Liver (tissue), 8 donors: ENCODE measurements at regions not wholly inside any gene's neighbourhood (a gene's known extent, or its start where the extent isn't known, plus 50 kb on each side); places are given as distances from the start of the nearest gene placed in this dataset.

Experiments
- DNase-seq: peaks from one replicate; pipeline ENCODE4 v3.0.0-alpha.2; 2017; ENCODE audit warnings: low spot score
- H3K27ac ChIP-seq, 2 donors: one replicate each; pipeline ENCODE4 v1.7.0; 2013; ENCODE audit warnings: inconsistent platforms in 2 of 2, low read length in 2 of 2, control low read depth in 1 of 2, low read depth in 1 of 2, mild to moderate bottlenecking in 1 of 2
- H3K27me3 ChIP-seq, 4 donors: one replicate each; pipeline versions ENCODE4 v1.6.1 to v1.7.0; 2013; ENCODE audit warnings: low read length in 3 of 4, inconsistent platforms in 1 of 4, mild to moderate bottlenecking in 1 of 4, moderate library complexity in 1 of 4; ENCODE audit not compliant: control insufficient read depth in 4 of 4, insufficient read depth in 4 of 4
- H3K36me3 ChIP-seq, 4 donors: one replicate each; pipeline versions ENCODE4 v1.6.1 to v1.7.0; 2013; ENCODE audit warnings: low read length in 3 of 4, mild to moderate bottlenecking in 3 of 4, low read depth in 1 of 4, moderate library complexity in 1 of 4; ENCODE audit not compliant: control insufficient read depth in 4 of 4, insufficient read depth in 3 of 4
- H3K4me1 ChIP-seq, 4 donors: one replicate each; pipeline versions ENCODE4 v1.6.1 to v1.7.0; 2013; ENCODE audit warnings: low read length in 3 of 4, mild to moderate bottlenecking in 3 of 4, moderate library complexity in 1 of 4; ENCODE audit not compliant: control insufficient read depth in 4 of 4, insufficient read depth in 4 of 4
- H3K4me3 ChIP-seq, 3 donors: one replicate each; pipeline versions ENCODE4 v1.6.1 to v1.7.0; 2013; ENCODE audit warnings: low read length in 3 of 3, control low read depth in 1 of 3, low read depth in 1 of 3, mild to moderate bottlenecking in 1 of 3
- H3K9ac ChIP-seq, 2 donors: one replicate each; pipeline ENCODE4 v1.7.0; 2013; ENCODE audit warnings: low read length in 2 of 2, mild to moderate bottlenecking in 2 of 2, moderate library complexity in 2 of 2, control low read depth in 1 of 2, low read depth in 1 of 2
- H3K9me3 ChIP-seq, 4 donors: one replicate each; pipeline versions ENCODE4 v1.6.1 to v1.7.0; 2013; ENCODE audit warnings: low read length in 3 of 4; ENCODE audit not compliant: control insufficient read depth in 4 of 4
- FOXA1 ChIP-seq: IDR thresholded peaks from 2 replicates; pipeline ENCODE4 v1.6.1; 2016; ENCODE audit warnings: antibody characterized with exemption
- FOXA2 ChIP-seq: IDR thresholded peaks from 2 replicates; pipeline ENCODE4 v1.6.1; 2016; ENCODE audit warnings: antibody characterized with exemption
- GABPA ChIP-seq, 2 donors: IDR thresholded peaks in 1 of 2; conservative IDR thresholded peaks in 1 of 2; 2 replicates each; pipeline ENCODE4 v1.6.1; 2016; ENCODE audit warnings: antibody characterized with exemption in 2 of 2, mild to moderate bottlenecking in 1 of 2, moderate library complexity in 1 of 2
- HNF4A ChIP-seq, 2 donors: conservative IDR thresholded peaks; 2 replicates each; pipeline ENCODE4 v1.6.1; 2016; ENCODE audit warnings: antibody characterized with exemption in 2 of 2, mild to moderate bottlenecking in 2 of 2
- HNF4G ChIP-seq: IDR thresholded peaks from 2 replicates; pipeline ENCODE4 v1.6.1; 2016; ENCODE audit warnings: antibody characterized with exemption
- JUND ChIP-seq, 2 donors: IDR thresholded peaks; 2 replicates each; pipeline ENCODE4 v1.6.1; 2016; ENCODE audit warnings: antibody characterized with exemption in 2 of 2
- NR2F2 ChIP-seq: IDR thresholded peaks from 2 replicates; pipeline ENCODE4 v1.6.1; 2016; ENCODE audit warnings: antibody characterized with exemption
- RAD21 ChIP-seq, 2 donors: IDR thresholded peaks; 2 replicates each; pipeline ENCODE4 v1.6.1; 2016; ENCODE audit warnings: antibody characterized with exemption in 2 of 2, mild to moderate bottlenecking in 2 of 2
- RXRA ChIP-seq, 2 donors: IDR thresholded peaks; 2 replicates each; pipeline ENCODE4 v1.6.1; 2017 to 2018; ENCODE audit warnings: antibody characterized with exemption in 2 of 2, mild to moderate bottlenecking in 1 of 2
- SP1 ChIP-seq: IDR thresholded peaks from 2 replicates; pipeline ENCODE4 v1.6.1; 2018; ENCODE audit warnings: antibody characterized with exemption, mild to moderate bottlenecking
- TAF1 ChIP-seq: conservative IDR thresholded peaks from 2 replicates; pipeline ENCODE4 v1.6.1; 2016; ENCODE audit warnings: antibody characterized with exemption, mild to moderate bottlenecking
- YY1 ChIP-seq: IDR thresholded peaks from 2 replicates; pipeline ENCODE4 v1.6.1; 2016; ENCODE audit warnings: antibody characterized with exemption, mild to moderate bottlenecking
- WGBS: extraction: QIAGEN DNeasy Blood & Tissue Kit; methylation state at CpG from one replicate; pipeline ENCODE4 v1.1.7; 2013; 5-methylcytosine and 5-hydroxymethylcytosine counted together
- TF ChIP-seq, protein P1 (sequence below): IDR thresholded peaks from 2 replicates; pipeline ENCODE4 v1.6.1; 2016; ENCODE audit warnings: antibody characterized with exemption
- TF ChIP-seq, protein P2 (sequence below): IDR thresholded peaks from 2 replicates; pipeline ENCODE4 v1.6.1; 2016; ENCODE audit warnings: antibody characterized with exemption
- TF ChIP-seq, protein P3 (sequence below): IDR thresholded peaks from 2 replicates; pipeline ENCODE4 v1.6.1; 2016; ENCODE audit warnings: antibody characterized with exemption
- TF ChIP-seq, protein P4 (sequence below): fragments of 150-350 bp; IDR thresholded peaks from 2 replicates; pipeline ENCODE4 v1.5.1; 2017; ENCODE audit warnings: improper control_type of control experiment, low read depth, low read length; ENCODE audit not compliant: missing input control
- TF ChIP-seq, protein P5 (sequence below): IDR thresholded peaks from 2 replicates; pipeline ENCODE4 v1.6.1; 2016; ENCODE audit warnings: antibody characterized with exemption, mild to moderate bottlenecking
- donor health status: healthy.
- donor health status: healthy.
- donor health status: healthy.
- donor health status: healthy.
- donor health status: healthy.

DNA sequence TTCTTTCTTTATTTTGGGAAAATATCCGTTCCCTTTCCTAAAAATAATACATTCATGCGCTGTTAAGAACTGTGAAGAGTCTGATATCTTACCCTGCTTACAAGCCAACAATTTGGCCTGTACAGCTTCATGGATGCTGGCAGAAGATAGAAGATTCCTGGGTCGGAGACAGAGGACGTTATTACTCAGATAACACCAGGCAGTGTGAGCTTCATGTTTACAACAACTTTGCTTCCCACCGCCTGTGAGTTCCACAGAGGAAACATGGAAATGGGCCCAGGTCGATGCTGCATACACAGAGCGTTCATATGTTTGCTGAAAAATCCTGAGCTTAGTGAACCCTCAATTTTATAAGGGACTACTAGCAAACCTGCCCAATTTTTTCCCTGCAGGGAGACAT, 705.6 kb upstream of the SEL1L start:
- H3K9me3 ChIP-seq: no peaks in the 10 kb centered on the region
- H3K27ac ChIP-seq: no peak overlapping the region
- no peak overlapping the region for H3K9ac ChIP-seq
- H3K27me3 ChIP-seq: no peaks in the 10 kb centered on the region
- H3K36me3 ChIP-seq: no peaks in the 10 kb centered on the region
- H3K4me3 ChIP-seq: no peak overlapping the region
- DNase-seq: no peak
- TF ChIP-seq FOXA2: no peak
- TF ChIP-seq, protein P1, sequence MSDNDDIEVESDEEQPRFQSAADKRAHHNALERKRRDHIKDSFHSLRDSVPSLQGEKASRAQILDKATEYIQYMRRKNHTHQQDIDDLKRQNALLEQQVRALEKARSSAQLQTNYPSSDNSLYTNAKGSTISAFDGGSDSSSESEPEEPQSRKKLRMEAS: no peak
- TF ChIP-seq RXRA (IDR thresholded peaks at IDR 0.05): no peak
- no peak for TF ChIP-seq HNF4A (conservative IDR thresholded peaks at IDR 0.05)
- TF ChIP-seq GABPA (IDR thresholded peaks at IDR 0.05 in 1 of 2, conservative IDR thresholded peaks at IDR 0.05 in 1 of 2): no peak
- no peak for TF ChIP-seq HNF4G
- no peak for TF ChIP-seq NR2F2
- no peak for TF ChIP-seq YY1
- no peak for TF ChIP-seq FOXA1
- no peak for TF ChIP-seq JUND (IDR thresholded peaks at IDR 0.05)
- TF ChIP-seq TAF1: no peak
- WGBS: 48% methylated on average over 7 of the region's 7 CpGs
- no peaks in the 10 kb centered on the region for H3K4me1 ChIP-seq

DNA sequence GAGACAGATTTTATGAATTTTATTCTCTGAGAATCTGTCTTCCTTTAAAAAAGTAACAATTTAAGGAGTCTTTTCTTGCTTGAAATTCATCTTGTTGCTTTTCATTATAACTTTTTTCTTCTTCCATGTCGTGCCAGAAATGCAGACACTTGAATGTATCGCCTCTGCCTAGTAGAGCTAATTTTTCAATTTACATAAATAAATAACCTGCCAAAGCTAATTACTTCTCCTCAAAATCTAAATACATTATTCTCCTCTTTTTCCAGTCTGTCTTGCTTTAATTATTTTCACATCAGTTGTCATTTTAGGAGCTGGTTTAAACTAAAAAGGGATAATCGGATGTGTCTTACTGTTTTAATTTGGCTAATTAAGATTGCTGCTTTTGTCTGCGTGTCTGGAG, 711.1 kb upstream of the SEL1L start:
- Histone ChIP-seq H3K4me3 (no peak overlapping the region), H3K4me1 (no peaks in the 10 kb centered on the region), H3K27ac (no peak overlapping the region), H3K9me3 (no peaks in the 10 kb centered on the region), H3K27me3 (no peaks in the 10 kb centered on the region), H3K9ac (no peak overlapping the region), H3K36me3 (no peaks in the 10 kb centered on the region)
- no peak for DNase-seq
- 78% methylated on average over 4 of the region's 4 CpGs for WGBS
- no peak for TF ChIP-seq HNF4A (conservative IDR thresholded peaks at IDR 0.05)
- no peak for TF ChIP-seq YY1
- TF ChIP-seq RAD21 (IDR thresholded peaks at IDR 0.05): no peak
- TF ChIP-seq NR2F2: no peak
- no peak for TF ChIP-seq HNF4G
- no peak for TF ChIP-seq SP1
- no peak for TF ChIP-seq FOXA1
- TF ChIP-seq GABPA (IDR thresholded peaks at IDR 0.05 in 1 of 2, conservative IDR thresholded peaks at IDR 0.05 in 1 of 2): no peak
- TF ChIP-seq, protein P2, sequence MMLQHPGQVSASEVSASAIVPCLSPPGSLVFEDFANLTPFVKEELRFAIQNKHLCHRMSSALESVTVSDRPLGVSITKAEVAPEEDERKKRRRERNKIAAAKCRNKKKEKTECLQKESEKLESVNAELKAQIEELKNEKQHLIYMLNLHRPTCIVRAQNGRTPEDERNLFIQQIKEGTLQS: no peak
- TF ChIP-seq, protein P3, sequence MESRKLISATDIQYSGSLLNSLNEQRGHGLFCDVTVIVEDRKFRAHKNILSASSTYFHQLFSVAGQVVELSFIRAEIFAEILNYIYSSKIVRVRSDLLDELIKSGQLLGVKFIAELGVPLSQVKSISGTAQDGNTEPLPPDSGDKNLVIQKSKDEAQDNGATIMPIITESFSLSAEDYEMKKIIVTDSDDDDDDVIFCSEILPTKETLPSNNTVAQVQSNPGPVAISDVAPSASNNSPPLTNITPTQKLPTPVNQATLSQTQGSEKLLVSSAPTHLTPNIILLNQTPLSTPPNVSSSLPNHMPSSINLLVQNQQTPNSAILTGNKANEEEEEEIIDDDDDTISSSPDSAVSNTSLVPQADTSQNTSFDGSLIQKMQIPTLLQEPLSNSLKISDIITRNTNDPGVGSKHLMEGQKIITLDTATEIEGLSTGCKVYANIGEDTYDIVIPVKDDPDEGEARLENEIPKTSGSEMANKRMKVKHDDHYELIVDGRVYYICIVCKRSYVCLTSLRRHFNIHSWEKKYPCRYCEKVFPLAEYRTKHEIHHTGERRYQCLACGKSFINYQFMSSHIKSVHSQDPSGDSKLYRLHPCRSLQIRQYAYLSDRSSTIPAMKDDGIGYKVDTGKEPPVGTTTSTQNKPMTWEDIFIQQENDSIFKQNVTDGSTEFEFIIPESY: no peak
- no peak for TF ChIP-seq RXRA (IDR thresholded peaks at IDR 0.05)
- TF ChIP-seq, protein P4, sequence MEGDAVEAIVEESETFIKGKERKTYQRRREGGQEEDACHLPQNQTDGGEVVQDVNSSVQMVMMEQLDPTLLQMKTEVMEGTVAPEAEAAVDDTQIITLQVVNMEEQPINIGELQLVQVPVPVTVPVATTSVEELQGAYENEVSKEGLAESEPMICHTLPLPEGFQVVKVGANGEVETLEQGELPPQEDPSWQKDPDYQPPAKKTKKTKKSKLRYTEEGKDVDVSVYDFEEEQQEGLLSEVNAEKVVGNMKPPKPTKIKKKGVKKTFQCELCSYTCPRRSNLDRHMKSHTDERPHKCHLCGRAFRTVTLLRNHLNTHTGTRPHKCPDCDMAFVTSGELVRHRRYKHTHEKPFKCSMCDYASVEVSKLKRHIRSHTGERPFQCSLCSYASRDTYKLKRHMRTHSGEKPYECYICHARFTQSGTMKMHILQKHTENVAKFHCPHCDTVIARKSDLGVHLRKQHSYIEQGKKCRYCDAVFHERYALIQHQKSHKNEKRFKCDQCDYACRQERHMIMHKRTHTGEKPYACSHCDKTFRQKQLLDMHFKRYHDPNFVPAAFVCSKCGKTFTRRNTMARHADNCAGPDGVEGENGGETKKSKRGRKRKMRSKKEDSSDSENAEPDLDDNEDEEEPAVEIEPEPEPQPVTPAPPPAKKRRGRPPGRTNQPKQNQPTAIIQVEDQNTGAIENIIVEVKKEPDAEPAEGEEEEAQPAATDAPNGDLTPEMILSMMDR: no peak
- no peak for TF ChIP-seq TAF1
- TF ChIP-seq FOXA2: no peak
- TF ChIP-seq, protein P5, sequence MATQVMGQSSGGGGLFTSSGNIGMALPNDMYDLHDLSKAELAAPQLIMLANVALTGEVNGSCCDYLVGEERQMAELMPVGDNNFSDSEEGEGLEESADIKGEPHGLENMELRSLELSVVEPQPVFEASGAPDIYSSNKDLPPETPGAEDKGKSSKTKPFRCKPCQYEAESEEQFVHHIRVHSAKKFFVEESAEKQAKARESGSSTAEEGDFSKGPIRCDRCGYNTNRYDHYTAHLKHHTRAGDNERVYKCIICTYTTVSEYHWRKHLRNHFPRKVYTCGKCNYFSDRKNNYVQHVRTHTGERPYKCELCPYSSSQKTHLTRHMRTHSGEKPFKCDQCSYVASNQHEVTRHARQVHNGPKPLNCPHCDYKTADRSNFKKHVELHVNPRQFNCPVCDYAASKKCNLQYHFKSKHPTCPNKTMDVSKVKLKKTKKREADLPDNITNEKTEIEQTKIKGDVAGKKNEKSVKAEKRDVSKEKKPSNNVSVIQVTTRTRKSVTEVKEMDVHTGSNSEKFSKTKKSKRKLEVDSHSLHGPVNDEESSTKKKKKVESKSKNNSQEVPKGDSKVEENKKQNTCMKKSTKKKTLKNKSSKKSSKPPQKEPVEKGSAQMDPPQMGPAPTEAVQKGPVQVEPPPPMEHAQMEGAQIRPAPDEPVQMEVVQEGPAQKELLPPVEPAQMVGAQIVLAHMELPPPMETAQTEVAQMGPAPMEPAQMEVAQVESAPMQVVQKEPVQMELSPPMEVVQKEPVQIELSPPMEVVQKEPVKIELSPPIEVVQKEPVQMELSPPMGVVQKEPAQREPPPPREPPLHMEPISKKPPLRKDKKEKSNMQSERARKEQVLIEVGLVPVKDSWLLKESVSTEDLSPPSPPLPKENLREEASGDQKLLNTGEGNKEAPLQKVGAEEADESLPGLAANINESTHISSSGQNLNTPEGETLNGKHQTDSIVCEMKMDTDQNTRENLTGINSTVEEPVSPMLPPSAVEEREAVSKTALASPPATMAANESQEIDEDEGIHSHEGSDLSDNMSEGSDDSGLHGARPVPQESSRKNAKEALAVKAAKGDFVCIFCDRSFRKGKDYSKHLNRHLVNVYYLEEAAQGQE: no peak
- TF ChIP-seq, protein P1: no peak
